ENCODE measurements at regions not wholly inside any gene's neighbourhood (a gene's known extent, or its start where the extent isn't known, plus 50 kb on each side); places are given as distances from the start of the nearest gene placed in this dataset.

DNA sequence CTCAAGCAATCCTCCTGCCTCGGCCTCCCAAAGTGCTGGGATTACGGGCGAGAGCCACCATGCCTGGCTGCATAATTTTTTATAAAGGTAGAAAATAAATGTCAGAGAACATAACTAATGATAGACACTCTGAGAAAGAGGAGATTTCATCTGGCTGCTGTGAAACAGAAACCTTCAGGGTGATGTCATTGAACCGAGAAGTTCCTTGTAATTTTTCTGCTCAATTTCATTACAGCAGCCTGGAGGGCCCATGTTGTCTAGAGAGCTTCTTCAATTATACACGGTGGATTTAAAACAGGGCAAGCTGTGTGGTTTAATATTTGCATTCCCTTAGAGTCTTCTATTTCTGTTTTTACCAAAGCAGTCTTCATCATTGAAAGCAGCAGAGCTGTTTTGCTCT lies 64.3 kb upstream of the MORC3 start:
- Histone ChIP-seq H3K4me3 (ENCODE audit: low read depth in 2 of 2, low read length in 2 of 2) (no peak overlapping the region), H3K36me3 (ENCODE audit: control insufficient read depth, insufficient read depth, low read length) (no peaks in the 10 kb centered on the region), H3K4me1 (ENCODE audit: control insufficient read depth, insufficient read depth, low read length) (peaks cover 4% of the 10 kb centered on the region; the same call in 1 of the 2 replicates), H3K27me3 (ENCODE audit: control insufficient read depth, insufficient read depth, low read length) (no peaks in the 10 kb centered on the region), H3K9me3 (ENCODE audit: control insufficient read depth, insufficient read depth, low read depth, low read length) (no peaks in the 10 kb centered on the region), H3K27ac (ENCODE audit: low read length) (no peak overlapping the region)
- CTCF ChIA-PET = no interaction called here
- POLR2A ChIA-PET = no interaction called here
- DNase-seq (ENCODE audit: low read depth, low spot score) = no peak
- intact Hi-C loops (cut with micrococcal nuclease; ENCODE audit: unreplicated experiment) (no loop called here), in situ Hi-C loops (cut with HindIII; ENCODE audit: low pct_unique_long_range_greater_than_20kb, low sequenced_read_pairs) (no loop called here)
- ATAC-seq = no peak
- no TSS peak for BruUV-seq (replicated peaks)
- TF ChIP-seq, protein P1, sequence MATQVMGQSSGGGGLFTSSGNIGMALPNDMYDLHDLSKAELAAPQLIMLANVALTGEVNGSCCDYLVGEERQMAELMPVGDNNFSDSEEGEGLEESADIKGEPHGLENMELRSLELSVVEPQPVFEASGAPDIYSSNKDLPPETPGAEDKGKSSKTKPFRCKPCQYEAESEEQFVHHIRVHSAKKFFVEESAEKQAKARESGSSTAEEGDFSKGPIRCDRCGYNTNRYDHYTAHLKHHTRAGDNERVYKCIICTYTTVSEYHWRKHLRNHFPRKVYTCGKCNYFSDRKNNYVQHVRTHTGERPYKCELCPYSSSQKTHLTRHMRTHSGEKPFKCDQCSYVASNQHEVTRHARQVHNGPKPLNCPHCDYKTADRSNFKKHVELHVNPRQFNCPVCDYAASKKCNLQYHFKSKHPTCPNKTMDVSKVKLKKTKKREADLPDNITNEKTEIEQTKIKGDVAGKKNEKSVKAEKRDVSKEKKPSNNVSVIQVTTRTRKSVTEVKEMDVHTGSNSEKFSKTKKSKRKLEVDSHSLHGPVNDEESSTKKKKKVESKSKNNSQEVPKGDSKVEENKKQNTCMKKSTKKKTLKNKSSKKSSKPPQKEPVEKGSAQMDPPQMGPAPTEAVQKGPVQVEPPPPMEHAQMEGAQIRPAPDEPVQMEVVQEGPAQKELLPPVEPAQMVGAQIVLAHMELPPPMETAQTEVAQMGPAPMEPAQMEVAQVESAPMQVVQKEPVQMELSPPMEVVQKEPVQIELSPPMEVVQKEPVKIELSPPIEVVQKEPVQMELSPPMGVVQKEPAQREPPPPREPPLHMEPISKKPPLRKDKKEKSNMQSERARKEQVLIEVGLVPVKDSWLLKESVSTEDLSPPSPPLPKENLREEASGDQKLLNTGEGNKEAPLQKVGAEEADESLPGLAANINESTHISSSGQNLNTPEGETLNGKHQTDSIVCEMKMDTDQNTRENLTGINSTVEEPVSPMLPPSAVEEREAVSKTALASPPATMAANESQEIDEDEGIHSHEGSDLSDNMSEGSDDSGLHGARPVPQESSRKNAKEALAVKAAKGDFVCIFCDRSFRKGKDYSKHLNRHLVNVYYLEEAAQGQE (IDR thresholded peaks at IDR 0.05; ENCODE audit: insufficient read depth in 1 of 2, low read depth in 2 of 2, low read length in 1 of 2) = no peak
- TF ChIP-seq, protein P2, sequence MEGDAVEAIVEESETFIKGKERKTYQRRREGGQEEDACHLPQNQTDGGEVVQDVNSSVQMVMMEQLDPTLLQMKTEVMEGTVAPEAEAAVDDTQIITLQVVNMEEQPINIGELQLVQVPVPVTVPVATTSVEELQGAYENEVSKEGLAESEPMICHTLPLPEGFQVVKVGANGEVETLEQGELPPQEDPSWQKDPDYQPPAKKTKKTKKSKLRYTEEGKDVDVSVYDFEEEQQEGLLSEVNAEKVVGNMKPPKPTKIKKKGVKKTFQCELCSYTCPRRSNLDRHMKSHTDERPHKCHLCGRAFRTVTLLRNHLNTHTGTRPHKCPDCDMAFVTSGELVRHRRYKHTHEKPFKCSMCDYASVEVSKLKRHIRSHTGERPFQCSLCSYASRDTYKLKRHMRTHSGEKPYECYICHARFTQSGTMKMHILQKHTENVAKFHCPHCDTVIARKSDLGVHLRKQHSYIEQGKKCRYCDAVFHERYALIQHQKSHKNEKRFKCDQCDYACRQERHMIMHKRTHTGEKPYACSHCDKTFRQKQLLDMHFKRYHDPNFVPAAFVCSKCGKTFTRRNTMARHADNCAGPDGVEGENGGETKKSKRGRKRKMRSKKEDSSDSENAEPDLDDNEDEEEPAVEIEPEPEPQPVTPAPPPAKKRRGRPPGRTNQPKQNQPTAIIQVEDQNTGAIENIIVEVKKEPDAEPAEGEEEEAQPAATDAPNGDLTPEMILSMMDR (IDR thresholded peaks at IDR 0.05) = no peak
- TF ChIP-seq SIN3A (IDR thresholded peaks at IDR 0.05; ENCODE audit: borderline replicate concordance, insufficient read depth, low read depth, low read length) (no peak), POLR2AphosphoS5 (IDR thresholded peaks at IDR 0.05; ENCODE audit: low read depth, low read length) (no peak), TCF7L2 (IDR thresholded peaks at IDR 0.05; ENCODE audit: low read depth, low read length) (no peak)

DNA sequence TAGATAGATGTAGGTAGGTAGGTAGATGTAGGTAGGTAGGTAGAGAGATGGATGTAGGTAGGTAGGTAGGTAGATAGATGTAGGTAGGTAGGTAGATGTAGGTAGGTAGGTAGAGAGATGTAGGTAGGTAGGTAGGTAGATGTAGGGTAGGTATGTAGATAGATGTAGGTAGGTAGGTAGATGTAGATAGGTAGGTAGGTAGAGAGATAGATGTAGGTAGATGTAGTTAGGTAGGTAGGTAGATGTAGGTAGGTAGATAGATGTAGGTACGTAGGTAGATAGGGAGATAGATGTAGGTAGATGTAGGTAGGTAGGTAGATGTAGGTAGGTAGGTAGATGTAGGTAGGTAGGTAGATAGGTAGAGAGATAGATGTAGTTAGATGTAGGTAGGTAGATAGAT lies 62.3 kb upstream of the MORC3 start:
- H3K9me3 ChIP-seq (ENCODE audit: control insufficient read depth, insufficient read depth, low read depth, low read length) = no peaks in the 10 kb centered on the region
- peaks cover 4% of the 10 kb centered on the region; the same call in 1 of the 2 replicates for H3K4me1 ChIP-seq (ENCODE audit: control insufficient read depth, insufficient read depth, low read length)
- no peak overlapping the region for H3K27ac ChIP-seq (ENCODE audit: low read length)
- no peak for DNase-seq (ENCODE audit: low read depth, low spot score)
- POLR2A ChIA-PET = no interaction called here
- intact Hi-C loops (cut with micrococcal nuclease; ENCODE audit: unreplicated experiment) (no loop called here), in situ Hi-C loops (cut with HindIII; ENCODE audit: low pct_unique_long_range_greater_than_20kb, low sequenced_read_pairs) (no loop called here)
- no peaks in the 10 kb centered on the region for H3K36me3 ChIP-seq (ENCODE audit: control insufficient read depth, insufficient read depth, low read length)
- CTCF ChIA-PET = no interaction called here
- no peak overlapping the region for H3K4me3 ChIP-seq (ENCODE audit: low read depth in 2 of 2, low read length in 2 of 2)
- no TSS peak for BruUV-seq (replicated peaks)
- TF ChIP-seq POLR2AphosphoS5 (IDR thresholded peaks at IDR 0.05; ENCODE audit: low read depth, low read length) = no peak
- TF ChIP-seq, protein P1 (IDR thresholded peaks at IDR 0.05; ENCODE audit: insufficient read depth in 1 of 2, low read depth in 2 of 2, low read length in 1 of 2) = no peak
- TF ChIP-seq TCF7L2 (IDR thresholded peaks at IDR 0.05; ENCODE audit: low read depth, low read length) = no peak
- TF ChIP-seq, protein P2 (IDR thresholded peaks at IDR 0.05) = no peak
- TF ChIP-seq SIN3A (IDR thresholded peaks at IDR 0.05; ENCODE audit: borderline replicate concordance, insufficient read depth, low read depth, low read length) = no peak
- no peaks in the 10 kb centered on the region for H3K27me3 ChIP-seq (ENCODE audit: control insufficient read depth, insufficient read depth, low read length)
- no peak for ATAC-seq
